Activated naive CD4-positive, alpha-beta T cell treated with anti-CD3 and anti-CD28 coated beads, Interleukin-2, amount 50 U/mL, for 16 hours (primary cell): ENCODE measurements at regions not wholly inside any gene's neighbourhood (a gene's known extent, or its start where the extent isn't known, plus 50 kb on each side); places are given as distances from the start of the nearest gene placed in this dataset.

ENCODE experiments used
- DNase-seq: peaks from one replicate; pipeline ENCODE4 v3.0.0-alpha.2; 2020

- no peak for DNase-seq
These were observed 97.4 kb upstream of the THY1 start for GRCh38 chr11:119520400-119520799.

- no peak for DNase-seq
These were observed 96.8 kb upstream of the THY1 start for GRCh38 chr11:119519796-119520195.

GRCh38 chr11:119518746-119519730 lies 96.1 kb upstream of the THY1 start:
- DNase-seq, result no peak

- no peak for DNase-seq
These were observed 92.9 kb upstream of the THY1 start for GRCh38 chr11:119515771-119516400.

- DNase-seq, result no peak
These were observed 90.8 kb upstream of the THY1 start for GRCh38 chr11:119513806-119514170.

- no peak for DNase-seq
These were observed 90.3 kb upstream of the THY1 start for GRCh38 chr11:119513131-119513805.

GRCh38 chr11:119512369-119512768 lies 89.4 kb upstream of the THY1 start:
- DNase-seq, result no peak

- DNase-seq, result no peak
These were observed 88.8 kb upstream of the THY1 start for GRCh38 chr11:119511614-119512306.

- no peak for DNase-seq
These were observed 87.0 kb upstream of the THY1 start for GRCh38 chr11:119509969-119510401.

GRCh38 chr11:119509282-119509841 lies 86.4 kb upstream of the THY1 start:
- no peak for DNase-seq

GRCh38 chr11:119506436-119506835 lies 83.5 kb upstream of the THY1 start:
- DNase-seq, result no peak

GRCh38 chr11:119505861-119506260 lies 82.9 kb upstream of the THY1 start:
- DNase-seq, result no peak

GRCh38 chr11:119505071-119505470 lies 82.1 kb upstream of the THY1 start:
- no peak for DNase-seq

- no peak for DNase-seq
These were observed 81.4 kb upstream of the THY1 start for GRCh38 chr11:119504371-119504770.

- no peak for DNase-seq
These were observed 78.9 kb upstream of the THY1 start for GRCh38 chr11:119501777-119502405.

GRCh38 chr11:119497717-119498116 lies 74.7 kb upstream of the THY1 start:
- DNase-seq, result no peak

GRCh38 chr11:119496997-119497396 lies 74.0 kb upstream of the THY1 start:
- DNase-seq, result no peak

- DNase-seq, result no peak
These were observed 73.5 kb upstream of the THY1 start for GRCh38 chr11:119496469-119496868.

- DNase-seq, result no peak
These were observed 70.7 kb upstream of the THY1 start for GRCh38 chr11:119493712-119494111.

GRCh38 chr11:119491753-119492510 lies 69.0 kb upstream of the THY1 start:
- no peak for DNase-seq

GRCh38 chr11:119490253-119491006 lies 67.5 kb upstream of the THY1 start:
- no peak for DNase-seq
